ES-I3 (cell line): ENCODE measurements at regions not wholly inside any gene's neighbourhood (a gene's known extent, or its start where the extent isn't known, plus 50 kb on each side); places are given as distances from the start of the nearest gene placed in this dataset.

ENCODE experiments used
- H3K36me3 ChIP-seq: 2 replicates; pipeline ENCODE4 v1.6.1; 2013; ENCODE audit warnings: mild to moderate bottlenecking, low read length, control low read depth, moderate library complexity; ENCODE audit not compliant: insufficient read depth
- H3K4me1 ChIP-seq: 2 replicates; pipeline ENCODE4 v1.6.1; 2013; ENCODE audit warnings: mild to moderate bottlenecking, control low read depth, low read length; ENCODE audit not compliant: insufficient read depth
- H3K9ac ChIP-seq: 2 replicates; pipeline ENCODE4 v1.6.1; 2013; ENCODE audit warnings: low read depth, mild to moderate bottlenecking, low read length, moderate library complexity
- H3K9me3 ChIP-seq: 2 replicates; pipeline ENCODE4 v1.6.1; 2013; ENCODE audit warnings: mild to moderate bottlenecking, low read length, moderate library complexity; ENCODE audit not compliant: control insufficient read depth, insufficient read depth

DNA sequence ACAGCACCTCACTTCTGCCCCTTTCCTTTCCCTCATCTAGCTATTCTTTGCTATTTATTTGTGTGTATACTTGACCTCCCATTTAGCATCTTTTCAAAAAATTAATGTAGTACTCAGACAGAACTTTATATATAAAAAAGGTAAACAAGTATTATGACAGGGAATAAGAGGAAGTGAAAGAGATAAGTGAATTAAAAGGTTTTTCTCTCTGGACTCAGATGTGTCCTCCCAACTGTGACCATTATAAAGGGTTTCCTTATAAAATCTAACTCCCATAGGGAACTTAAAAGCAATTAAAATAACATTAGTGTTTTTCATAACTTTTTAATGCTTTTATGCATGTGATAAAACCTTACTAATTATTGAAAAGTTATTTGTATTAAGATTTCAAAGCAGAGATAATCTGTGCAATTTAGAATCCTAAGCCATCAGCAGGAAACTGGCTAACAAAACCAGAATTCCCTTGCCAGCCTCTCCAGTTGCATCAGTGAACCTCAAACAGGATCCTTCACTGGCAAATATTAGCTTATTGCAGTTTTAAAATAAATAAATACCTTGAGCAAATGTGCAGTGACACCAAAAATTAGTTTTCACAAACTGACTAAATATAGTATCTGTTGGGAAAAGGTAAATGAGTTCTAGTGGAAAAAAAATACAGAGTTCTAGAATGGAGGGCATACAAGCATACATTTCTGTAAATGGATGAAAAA is 930.7 kb downstream of the BCL11A start:
- Histone ChIP-seq H3K9me3 (no peaks in the 10 kb centered on the region; the same call in 1 of the 2 replicates), H3K9ac (no peak overlapping the region), H3K4me1 (no peaks in the 10 kb centered on the region), H3K36me3 (no peaks in the 10 kb centered on the region)

DNA sequence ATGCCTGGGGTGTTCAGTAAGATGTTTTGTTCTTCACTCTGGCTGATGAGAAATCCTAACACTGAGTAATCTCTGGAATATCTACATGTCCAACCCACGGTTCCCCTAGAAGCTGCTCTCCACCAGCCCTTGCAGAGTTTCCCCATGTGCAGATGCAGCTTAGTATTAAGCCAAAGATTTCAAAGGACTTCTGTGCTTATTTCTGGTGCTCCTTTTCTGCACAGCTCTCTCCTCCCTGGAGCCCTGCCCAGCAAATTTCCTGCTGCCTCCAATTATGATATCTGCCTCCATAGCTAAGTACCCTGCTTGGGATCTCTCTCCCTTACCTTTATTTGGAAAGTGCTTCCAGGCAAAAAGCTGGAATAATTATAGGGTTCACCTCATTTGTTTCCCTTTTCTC is 949.3 kb downstream of the BCL11A start:
- Histone ChIP-seq H3K4me1 (no peaks in the 10 kb centered on the region), H3K36me3 (no peaks in the 10 kb centered on the region), H3K9me3 (peaks cover 3% of the 10 kb centered on the region; the same call in 1 of the 2 replicates), H3K9ac (no peak overlapping the region)

DNA sequence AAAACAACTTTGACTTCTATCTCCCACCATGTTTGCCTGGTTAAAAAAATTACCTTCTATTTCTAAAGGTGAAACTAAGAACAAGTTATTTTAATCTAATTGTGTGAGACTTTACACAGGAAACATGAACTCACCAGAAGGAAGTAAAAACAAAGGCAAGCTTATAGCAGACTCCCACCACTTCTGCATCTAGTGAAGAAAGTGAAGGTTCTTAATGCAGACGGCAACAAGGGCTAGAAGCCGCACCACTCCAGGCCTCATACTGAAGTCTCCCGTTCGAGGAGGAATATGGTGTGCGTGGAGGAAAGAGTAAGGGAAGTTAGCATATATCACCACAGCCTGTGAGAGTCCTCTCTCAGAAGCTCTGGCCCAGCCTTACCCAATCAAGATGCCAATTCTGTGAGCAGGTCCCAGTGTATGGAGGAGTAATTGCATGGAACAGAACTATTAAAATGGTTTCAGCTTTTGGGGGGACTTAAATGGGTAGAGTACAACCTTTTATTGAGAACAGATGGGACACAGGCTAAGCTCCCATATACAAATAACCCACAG is 958.7 kb downstream of the BCL11A start:
- Histone ChIP-seq H3K9ac (no peak overlapping the region), H3K36me3 (no peaks in the 10 kb centered on the region), H3K4me1 (no peaks in the 10 kb centered on the region), H3K9me3 (no peaks in the 10 kb centered on the region)

DNA sequence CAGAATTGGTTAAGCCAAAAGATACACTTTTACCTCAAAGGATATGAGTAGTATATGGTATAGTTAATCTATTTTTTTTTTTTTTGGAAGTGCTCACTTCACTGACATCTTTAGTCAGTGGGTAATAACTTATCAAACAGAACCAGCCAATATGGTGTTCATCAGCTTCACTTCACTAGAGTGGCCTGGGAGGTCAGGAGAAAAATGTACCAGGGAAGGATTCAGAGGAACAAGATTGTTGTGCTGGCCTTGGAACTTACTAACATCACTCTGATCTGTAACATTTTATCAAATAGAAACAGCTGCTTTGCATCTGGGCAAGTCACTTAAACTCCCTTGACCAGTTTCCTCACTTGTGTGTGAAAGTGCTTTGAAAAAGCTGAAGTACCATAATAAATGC is 962.7 kb downstream of the BCL11A start:
- H3K9ac ChIP-seq: no peak overlapping the region
- H3K9me3 ChIP-seq: no peaks in the 10 kb centered on the region
- no peaks in the 10 kb centered on the region for H3K36me3 ChIP-seq
- no peaks in the 10 kb centered on the region for H3K4me1 ChIP-seq

DNA sequence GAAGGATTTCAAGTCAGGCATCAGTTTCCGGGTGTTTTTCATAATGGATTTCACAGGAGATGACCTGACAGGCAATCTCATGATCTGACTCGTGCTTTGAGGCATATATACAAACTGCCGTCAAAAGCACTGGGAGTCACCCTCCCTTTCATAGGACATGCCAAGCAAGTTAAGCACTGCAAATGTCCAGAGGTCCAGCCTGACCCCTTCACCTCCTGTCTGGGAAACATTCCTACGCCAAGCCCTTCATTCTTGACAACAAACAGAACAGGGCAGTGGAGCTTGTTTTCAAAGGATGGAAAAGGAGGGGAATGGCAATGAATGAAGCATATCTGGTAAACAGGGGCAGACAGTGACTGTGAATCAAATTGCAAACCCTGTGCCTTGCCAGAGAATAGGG is 963.6 kb downstream of the BCL11A start:
- Histone ChIP-seq H3K9me3 (no peaks in the 10 kb centered on the region), H3K9ac (no peak overlapping the region), H3K36me3 (no peaks in the 10 kb centered on the region), H3K4me1 (no peaks in the 10 kb centered on the region)

- H3K9ac ChIP-seq: no peak overlapping the region
- no peaks in the 10 kb centered on the region for H3K9me3 ChIP-seq
- no peaks in the 10 kb centered on the region for H3K36me3 ChIP-seq
- no peaks in the 10 kb centered on the region for H3K4me1 ChIP-seq
Observed at GRCh38 chr2:59588286-59588685, 965.2 kb downstream of the BCL11A start.

- Histone ChIP-seq H3K9ac (no peak overlapping the region), H3K9me3 (no peaks in the 10 kb centered on the region), H3K4me1 (no peaks in the 10 kb centered on the region), H3K36me3 (no peaks in the 10 kb centered on the region)
Observed at GRCh38 chr2:59586176-59586575, 967.3 kb downstream of the BCL11A start.

- Histone ChIP-seq H3K36me3 (no peaks in the 10 kb centered on the region), H3K4me1 (no peaks in the 10 kb centered on the region), H3K9ac (no peak overlapping the region), H3K9me3 (no peaks in the 10 kb centered on the region)
Observed at GRCh38 chr2:59585655-59586054, 967.8 kb downstream of the BCL11A start.

DNA sequence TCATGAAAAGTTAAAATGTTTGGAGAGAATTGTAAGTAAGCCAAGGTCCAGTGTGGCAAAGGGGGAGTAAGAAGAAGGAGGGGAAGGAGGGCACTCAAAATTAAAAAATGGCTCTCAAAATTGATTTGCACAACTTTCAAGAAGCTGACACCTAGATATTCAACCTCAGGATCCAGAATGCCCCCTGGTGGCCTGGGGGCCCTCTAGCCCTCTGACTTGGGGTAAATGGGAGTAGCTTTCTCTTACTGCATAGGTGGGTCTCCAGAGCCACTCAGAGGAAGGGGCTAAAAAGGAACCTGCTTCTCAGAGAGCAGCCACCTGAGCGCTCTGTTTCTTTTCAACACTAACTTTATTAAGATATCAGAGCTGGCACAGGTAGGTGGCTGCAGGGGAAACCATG is 968.5 kb downstream of the BCL11A start:
- Histone ChIP-seq H3K9me3 (no peaks in the 10 kb centered on the region), H3K4me1 (no peaks in the 10 kb centered on the region), H3K9ac (no peak overlapping the region), H3K36me3 (no peaks in the 10 kb centered on the region)

GRCh38 chr2:59583173-59583765 is 970.2 kb downstream of the BCL11A start:
- Histone ChIP-seq H3K36me3 (no peaks in the 10 kb centered on the region), H3K4me1 (no peaks in the 10 kb centered on the region), H3K9me3 (no peaks in the 10 kb centered on the region), H3K9ac (no peak overlapping the region)

- H3K9me3 ChIP-seq: no peaks in the 10 kb centered on the region
- no peaks in the 10 kb centered on the region for H3K4me1 ChIP-seq
- no peaks in the 10 kb centered on the region for H3K36me3 ChIP-seq
- no peak overlapping the region for H3K9ac ChIP-seq
Observed at GRCh38 chr2:59578349-59578748, 975.1 kb downstream of the BCL11A start.

- Histone ChIP-seq H3K9ac (no peak overlapping the region), H3K36me3 (no peaks in the 10 kb centered on the region), H3K4me1 (no peaks in the 10 kb centered on the region), H3K9me3 (no peaks in the 10 kb centered on the region)
Observed at GRCh38 chr2:59575191-59575590, 978.3 kb downstream of the BCL11A start.

DNA sequence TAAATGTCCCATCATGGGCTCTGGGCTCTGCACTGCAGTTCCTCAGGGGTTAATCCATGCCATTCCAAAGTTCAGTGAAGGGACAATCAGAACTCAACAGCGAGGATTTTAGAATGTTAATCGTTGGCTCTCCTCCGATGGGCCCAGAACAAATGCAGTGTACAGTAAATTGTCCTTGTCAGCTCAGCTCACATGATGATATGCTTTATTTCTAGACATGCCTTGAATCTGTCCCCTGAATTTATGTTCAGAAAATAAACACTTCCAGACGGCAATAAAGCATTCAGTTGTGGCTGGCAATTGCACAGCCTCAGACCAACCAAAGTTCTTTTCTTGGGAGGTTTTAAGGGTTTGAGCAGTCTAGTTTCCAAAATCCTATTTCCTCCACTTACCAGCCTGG is 981.2 kb downstream of the BCL11A start:
- H3K9me3 ChIP-seq: no peaks in the 10 kb centered on the region

GRCh38 chr2:59570818-59571217 is 982.6 kb downstream of the BCL11A start:
- H3K4me1 ChIP-seq: 0 out of 2 replicates have a peak, but pooled peaks cover 3% of the 10 kb centered on the region
- H3K9ac ChIP-seq: no peak overlapping the region
- H3K9me3 ChIP-seq: no peaks in the 10 kb centered on the region
- H3K36me3 ChIP-seq: no peaks in the 10 kb centered on the region

More for the DNA sequence above, 981.2 kb downstream of the BCL11A start:
- Histone ChIP-seq H3K9ac (no peak overlapping the region), H3K36me3 (no peaks in the 10 kb centered on the region), H3K4me1 (no peaks in the 10 kb centered on the region)

- no peaks in the 10 kb centered on the region for H3K9me3 ChIP-seq
- H3K9ac ChIP-seq: no peak overlapping the region
- H3K36me3 ChIP-seq: no peaks in the 10 kb centered on the region
- 0 out of 2 replicates have a peak, but pooled peaks cover 3% of the 10 kb centered on the region for H3K4me1 ChIP-seq
Observed at GRCh38 chr2:59569124-59569523, 984.3 kb downstream of the BCL11A start.
